Mesenchymal stem cell (in vitro differentiated cells and primary cell): ENCODE measurements at regions not wholly inside any gene's neighbourhood (a gene's known extent, or its start where the extent isn't known, plus 50 kb on each side); places are given as distances from the start of the nearest gene placed in this dataset.

Source experiments
- DNase-seq: peaks from one replicate; pipeline ENCODE4 v3.0.0-alpha.2; 2013
- H2AFZ ChIP-seq: one replicate; pipeline ENCODE4 v1.6.1; 2013; ENCODE audit warnings: low read depth, mild to moderate bottlenecking, control low read depth, inconsistent platforms, low read length, moderate library complexity
- H2AK5ac ChIP-seq: 2 replicates; pipeline ENCODE4 v1.6.1; 2013; ENCODE audit warnings: low read length, moderate library complexity, mild to moderate bottlenecking, inconsistent platforms; ENCODE audit not compliant: severe bottlenecking
- H2BK120ac ChIP-seq: one replicate; pipeline ENCODE4 v1.6.1; 2013; ENCODE audit warnings: low read depth, mild to moderate bottlenecking, inconsistent platforms, low read length, moderate library complexity
- H2BK12ac ChIP-seq, 2 experiments: one replicate each; pipeline ENCODE4 v1.6.1; 2013; ENCODE audit warnings: inconsistent platforms in 2 of 2, low read length in 2 of 2, mild to moderate bottlenecking in 2 of 2, moderate library complexity in 2 of 2, control low read depth in 1 of 2
- H2BK15ac ChIP-seq: one replicate; pipeline ENCODE4 v1.6.1; 2013; ENCODE audit warnings: mild to moderate bottlenecking, low read depth, inconsistent platforms; ENCODE audit not compliant: poor library complexity, severe bottlenecking
- H2BK5ac ChIP-seq: 2 replicates; pipeline ENCODE4 v1.6.1; 2013; ENCODE audit warnings: low read depth, mild to moderate bottlenecking, low read length, control low read depth, inconsistent platforms; ENCODE audit not compliant: poor library complexity, severe bottlenecking
- H3K14ac ChIP-seq, 2 experiments: one replicate each; pipeline ENCODE4 v1.6.1; 2013; ENCODE audit warnings: inconsistent platforms in 2 of 2, low read length in 2 of 2, control low read depth in 1 of 2, mild to moderate bottlenecking in 1 of 2, moderate library complexity in 1 of 2
- H3K18ac ChIP-seq, 2 experiments: one replicate each; pipeline ENCODE4 v1.6.1; 2013; ENCODE audit warnings: inconsistent platforms in 2 of 2, low read length in 2 of 2, control low read depth in 1 of 2, low read depth in 1 of 2, mild to moderate bottlenecking in 1 of 2
- H3K23ac ChIP-seq, 2 experiments: one replicate each; pipeline ENCODE4 v1.6.1; 2013; ENCODE audit warnings: inconsistent platforms in 2 of 2, low read length in 2 of 2, mild to moderate bottlenecking in 2 of 2, moderate library complexity in 2 of 2, control low read depth in 1 of 2
- H3K27ac ChIP-seq: 2 replicates; pipeline ENCODE4 v1.5.1; 2013; ENCODE audit warnings: mild to moderate bottlenecking, moderate library complexity, low read length, control low read depth, inconsistent platforms; ENCODE audit not compliant: poor library complexity, severe bottlenecking
- H3K27me3 ChIP-seq, 2 experiments: 2 replicates each; pipeline versions ENCODE4 v1.6.1 to v1.7.0; 2013; ENCODE audit warnings: low read length in 2 of 2, mild to moderate bottlenecking in 2 of 2, moderate library complexity in 2 of 2, control low read depth in 1 of 2, inconsistent platforms in 1 of 2; ENCODE audit not compliant: control insufficient read depth in 1 of 2, insufficient read depth in 1 of 2
- H3K36me3 ChIP-seq, 2 experiments: 2 replicates each; pipeline versions ENCODE4 v1.6.1 to v1.7.0; 2013; ENCODE audit warnings: low read length in 2 of 2, control low read depth in 1 of 2, inconsistent platforms in 1 of 2, low read depth in 1 of 2, mild to moderate bottlenecking in 1 of 2; ENCODE audit not compliant: insufficient read depth in 2 of 2, control insufficient read depth in 1 of 2
- H3K4ac ChIP-seq, 2 experiments: one replicate each; pipeline ENCODE4 v1.6.1; 2013; ENCODE audit warnings: inconsistent platforms in 2 of 2, low read length in 2 of 2, mild to moderate bottlenecking in 2 of 2, moderate library complexity in 2 of 2, control low read depth in 1 of 2, low read depth in 1 of 2
- H3K4me1 ChIP-seq: 2 replicates; pipeline ENCODE4 v1.6.1; 2013; ENCODE audit warnings: low read depth, low read length, control low read depth; ENCODE audit not compliant: control insufficient read depth, insufficient read depth
- H3K4me2 ChIP-seq: 2 replicates; pipeline ENCODE4 v1.6.1; 2013; ENCODE audit warnings: low read length, mild to moderate bottlenecking, inconsistent platforms; ENCODE audit not compliant: poor library complexity, severe bottlenecking
- H3K4me3 ChIP-seq, 2 experiments: 2 replicates each; pipeline versions ENCODE4 v1.5.1 to v1.7.0; 2013; ENCODE audit warnings: low read length in 2 of 2, mild to moderate bottlenecking in 2 of 2, control low read depth in 1 of 2, low read depth in 1 of 2; ENCODE audit not compliant: insufficient read depth in 1 of 2
- H3K79me1 ChIP-seq: replicated peaks from 2 replicates; pipeline ENCODE4 v1.6.1; 2013; ENCODE audit warnings: mild to moderate bottlenecking, control low read depth, low read length, inconsistent platforms; ENCODE audit not compliant: poor library complexity, severe bottlenecking
- H3K9ac ChIP-seq: 2 replicates; pipeline ENCODE4 v1.7.0; 2013; ENCODE audit warnings: mild to moderate bottlenecking, low read length, moderate library complexity
- H3K9me3 ChIP-seq: 2 replicates; pipeline ENCODE4 v1.7.0; 2013; ENCODE audit warnings: mild to moderate bottlenecking, low read length; ENCODE audit not compliant: control insufficient read depth
- H4K8ac ChIP-seq: one replicate; pipeline ENCODE4 v1.6.1; 2013; ENCODE audit warnings: inconsistent platforms, mild to moderate bottlenecking, low read length, moderate library complexity
- H4K91ac ChIP-seq: one replicate; pipeline ENCODE4 v1.6.1; 2013; ENCODE audit warnings: mild to moderate bottlenecking, low read length, inconsistent platforms
- WGBS: methylation state at CpG from one replicate; pipeline ENCODE4 v1.1.7; 2013; ENCODE audit warnings: mixed read lengths; 5-methylcytosine and 5-hydroxymethylcytosine counted together

GRCh38 chr5:88944751-88945531 is 62.0 kb upstream of the MEF2C start:
- no peaks in the 10 kb centered on the region for H3K9me3 ChIP-seq
- no peaks in the 10 kb centered on the region for H3K27me3 ChIP-seq
- no peak overlapping the region for H4K91ac ChIP-seq
- no peaks in the 10 kb centered on the region for H3K36me3 ChIP-seq
- H2BK5ac ChIP-seq: no peak overlapping the region
- no peak overlapping the region for H3K4me3 ChIP-seq
- no peak overlapping the region for H3K27ac ChIP-seq
- no peak overlapping the region for H2AFZ ChIP-seq
- H4K8ac ChIP-seq: peak overlapping the region; percentile 42
- H3K4ac ChIP-seq: no peak overlapping the region
- H3K18ac ChIP-seq: peak overlapping the region; percentile 34 to 59
- H3K4me1 ChIP-seq: no peaks in the 10 kb centered on the region
- peak; percentile 85 for DNase-seq
- no peak overlapping the region for H3K23ac ChIP-seq
- no peak overlapping the region for H2BK120ac ChIP-seq
- H2BK15ac ChIP-seq: no peak overlapping the region
- H2BK12ac ChIP-seq: peak overlapping the region in 1 of 2 experiments; percentile 96
- no peak overlapping the region for H2AK5ac ChIP-seq
- H3K4me2 ChIP-seq: no peak overlapping the region
- no peak overlapping the region for H3K14ac ChIP-seq
- WGBS: 77% methylated on average over 8 of the region's 8 CpGs
- H3K79me1 ChIP-seq: no peaks in the 10 kb centered on the region
- H3K9ac ChIP-seq: no peak overlapping the region

GRCh38 chr5:88941581-88941980 is 58.6 kb upstream of the MEF2C start:
- no peaks in the 10 kb centered on the region for H3K36me3 ChIP-seq
- peak overlapping the region; percentile 19 to 77 for H3K18ac ChIP-seq
- WGBS: 100% methylated on average over 2 of the region's 2 CpGs
- no peak overlapping the region for H2BK5ac ChIP-seq
- no peak overlapping the region for H3K9ac ChIP-seq
- no peak overlapping the region for H3K4me3 ChIP-seq
- no peak overlapping the region for H2AFZ ChIP-seq
- H3K4ac ChIP-seq: peak overlapping the region in 1 of 2 experiments; percentile 82
- H2BK12ac ChIP-seq: peak overlapping the region in 1 of 2 experiments; percentile 86
- H4K8ac ChIP-seq: peak overlapping the region; percentile 45
- H4K91ac ChIP-seq: no peak overlapping the region
- no peaks in the 10 kb centered on the region for H3K79me1 ChIP-seq
- no peak overlapping the region for H3K14ac ChIP-seq
- no peaks in the 10 kb centered on the region for H3K27me3 ChIP-seq
- peak overlapping the region in 1 of 2 experiments; percentile 59 for H3K23ac ChIP-seq
- no peak overlapping the region for H2AK5ac ChIP-seq
- no peaks in the 10 kb centered on the region for H3K9me3 ChIP-seq
- no peak for DNase-seq
- H3K27ac ChIP-seq: no peak overlapping the region
- no peaks in the 10 kb centered on the region for H3K4me1 ChIP-seq
- no peak overlapping the region for H2BK120ac ChIP-seq
- no peak overlapping the region for H3K4me2 ChIP-seq
- no peak overlapping the region for H2BK15ac ChIP-seq

GRCh38 chr5:88940713-88941112 is 57.7 kb upstream of the MEF2C start:
- no peak overlapping the region for H4K8ac ChIP-seq
- H3K4me2 ChIP-seq: no peak overlapping the region
- no peak overlapping the region for H3K18ac ChIP-seq
- H3K36me3 ChIP-seq: no peaks in the 10 kb centered on the region
- no peak overlapping the region for H2AFZ ChIP-seq
- no peak overlapping the region for H3K14ac ChIP-seq
- H3K4me1 ChIP-seq: no peaks in the 10 kb centered on the region
- no peak overlapping the region for H2BK12ac ChIP-seq
- H3K27ac ChIP-seq: no peak overlapping the region
- H2AK5ac ChIP-seq: no peak overlapping the region
- no peak overlapping the region for H2BK5ac ChIP-seq
- no peak overlapping the region for H3K9ac ChIP-seq
- no peak overlapping the region for H3K23ac ChIP-seq
- H2BK120ac ChIP-seq: no peak overlapping the region
- no peaks in the 10 kb centered on the region for H3K79me1 ChIP-seq
- peak; percentile 38 for DNase-seq
- WGBS: 100% methylated on average over 1 of the region's 1 CpG
- H3K27me3 ChIP-seq: no peaks in the 10 kb centered on the region
- H3K4ac ChIP-seq: no peak overlapping the region
- no peak overlapping the region for H3K4me3 ChIP-seq
- no peak overlapping the region for H4K91ac ChIP-seq
- H3K9me3 ChIP-seq: no peaks in the 10 kb centered on the region
- no peak overlapping the region for H2BK15ac ChIP-seq

GRCh38 chr5:88939300-88939699 is 56.3 kb upstream of the MEF2C start:
- Histone ChIP-seq H3K23ac (no peak overlapping the region), H4K8ac (no peak overlapping the region), H3K4ac (no peak overlapping the region), H3K4me1 (no peaks in the 10 kb centered on the region), H2AK5ac (no peak overlapping the region), H3K4me3 (no peak overlapping the region), H2BK12ac (no peak overlapping the region), H3K18ac (no peak overlapping the region), H3K36me3 (no peaks in the 10 kb centered on the region), H4K91ac (no peak overlapping the region), H2BK5ac (no peak overlapping the region), H2BK120ac (no peak overlapping the region), H3K79me1 (no peaks in the 10 kb centered on the region), H3K14ac (no peak overlapping the region), H3K27me3 (no peaks in the 10 kb centered on the region), H3K9ac (no peak overlapping the region), H3K4me2 (no peak overlapping the region), H2AFZ (no peak overlapping the region), H3K9me3 (no peaks in the 10 kb centered on the region), H2BK15ac (no peak overlapping the region), H3K27ac (no peak overlapping the region)
- WGBS: no CpG with 5 or more reads among the region's 2 CpGs
- DNase-seq: no peak
